ENCODE measurements at regions not wholly inside any gene's neighbourhood (a gene's known extent, or its start where the extent isn't known, plus 50 kb on each side); places are given as distances from the start of the nearest gene placed in this dataset.

DNA sequence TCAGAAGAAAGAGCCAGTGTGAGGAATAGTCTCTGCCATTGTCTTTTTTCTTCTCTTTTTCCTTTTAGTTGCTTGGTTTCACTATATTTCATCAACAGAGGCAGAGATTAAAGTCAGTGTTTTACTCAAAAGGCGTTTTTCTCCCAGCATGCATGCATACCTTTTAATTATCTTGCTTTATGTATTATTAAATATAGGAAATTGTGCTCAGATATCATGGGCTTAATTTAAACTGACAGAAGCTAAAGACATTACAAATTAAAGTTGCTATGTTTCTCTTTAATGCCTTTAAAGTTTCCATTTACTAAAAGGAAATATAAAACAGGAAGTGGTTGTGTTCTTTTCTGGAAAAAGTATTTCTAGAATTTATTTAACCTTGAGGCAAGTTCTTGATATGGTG, 223.3 kb upstream of the ATP5MC3 start:
- BruUV-seq (replicated peaks): no TSS peak
- TF ChIP-seq, protein P1, sequence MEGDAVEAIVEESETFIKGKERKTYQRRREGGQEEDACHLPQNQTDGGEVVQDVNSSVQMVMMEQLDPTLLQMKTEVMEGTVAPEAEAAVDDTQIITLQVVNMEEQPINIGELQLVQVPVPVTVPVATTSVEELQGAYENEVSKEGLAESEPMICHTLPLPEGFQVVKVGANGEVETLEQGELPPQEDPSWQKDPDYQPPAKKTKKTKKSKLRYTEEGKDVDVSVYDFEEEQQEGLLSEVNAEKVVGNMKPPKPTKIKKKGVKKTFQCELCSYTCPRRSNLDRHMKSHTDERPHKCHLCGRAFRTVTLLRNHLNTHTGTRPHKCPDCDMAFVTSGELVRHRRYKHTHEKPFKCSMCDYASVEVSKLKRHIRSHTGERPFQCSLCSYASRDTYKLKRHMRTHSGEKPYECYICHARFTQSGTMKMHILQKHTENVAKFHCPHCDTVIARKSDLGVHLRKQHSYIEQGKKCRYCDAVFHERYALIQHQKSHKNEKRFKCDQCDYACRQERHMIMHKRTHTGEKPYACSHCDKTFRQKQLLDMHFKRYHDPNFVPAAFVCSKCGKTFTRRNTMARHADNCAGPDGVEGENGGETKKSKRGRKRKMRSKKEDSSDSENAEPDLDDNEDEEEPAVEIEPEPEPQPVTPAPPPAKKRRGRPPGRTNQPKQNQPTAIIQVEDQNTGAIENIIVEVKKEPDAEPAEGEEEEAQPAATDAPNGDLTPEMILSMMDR (conservative IDR thresholded peaks at IDR 0.05; ENCODE audit: low read depth, low read length): no peak
- TF ChIP-seq EZH2 (IDR thresholded peaks at IDR 0.05; ENCODE audit: borderline replicate concordance, low read depth, low read length, poor library complexity, severe bottlenecking): no peak
- POLR2A ChIA-PET (ENCODE audit: low non-redundant PET): no interaction called here
- Histone ChIP-seq H3K4me3 (ENCODE audit: low read depth, low read length, poor library complexity, severe bottlenecking) (no peak overlapping the region), H3K9me3 (ENCODE audit: low read depth, low read length, poor library complexity, severe bottlenecking) (no peaks in the 10 kb centered on the region), H3K27ac (ENCODE audit: low read depth, low read length, poor library complexity, severe bottlenecking) (peak overlapping the region; percentile 96), H3K4me1 (ENCODE audit: insufficient read depth, low read length, poor library complexity, severe bottlenecking) (peaks cover 39% of the 10 kb centered on the region), H3K27me3 (replicated peaks; ENCODE audit: insufficient read depth, low read depth, low read length, poor library complexity) (no peaks in the 10 kb centered on the region), H3K36me3 (ENCODE audit: insufficient read depth, low read length, poor library complexity, severe bottlenecking) (no peaks in the 10 kb centered on the region)
- peak; percentile 59 for DNase-seq (ENCODE audit: low spot score)
- CTCF ChIA-PET: no interaction called here
- intact Hi-C loops (cut with micrococcal nuclease; ENCODE audit: unreplicated experiment): no loop called here

DNA sequence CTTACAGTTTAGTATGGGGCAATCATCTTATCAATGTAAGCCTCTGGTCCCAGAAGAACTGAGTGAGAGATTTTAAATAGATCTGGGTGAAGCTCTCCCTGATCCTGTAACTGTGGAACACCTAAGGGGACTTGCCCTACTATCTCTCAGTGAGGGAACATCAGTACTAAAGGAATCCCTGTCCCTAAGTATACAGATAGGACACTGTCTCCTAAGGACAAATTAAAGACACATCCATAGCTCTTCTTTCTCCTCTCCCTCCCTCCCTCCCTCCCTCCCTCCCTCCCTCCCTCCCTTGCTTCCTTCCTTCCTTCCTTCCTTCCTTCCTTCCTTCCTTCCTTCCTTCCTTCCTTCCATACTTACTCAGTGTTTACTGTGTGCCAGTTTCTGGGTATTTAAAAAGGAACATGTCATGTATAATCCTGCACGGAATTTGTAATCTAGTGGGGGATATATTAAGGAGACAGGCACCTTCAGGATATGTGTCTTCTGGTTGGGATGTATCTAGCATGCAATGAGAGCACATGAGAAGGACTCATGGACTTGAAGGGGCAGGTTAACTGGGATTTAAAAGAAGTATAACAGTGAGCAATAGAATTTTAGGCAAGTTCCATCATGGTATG, 222.2 kb upstream of the ATP5MC3 start:
- intact Hi-C loops (cut with micrococcal nuclease; ENCODE audit: unreplicated experiment): loop anchor here (1.0 to 2.0 kb wide), 3 partner anchors 27 to 1253 kb away; no protein-coding TSS in a partner anchor
- Histone ChIP-seq H3K4me1 (ENCODE audit: insufficient read depth, low read length, poor library complexity, severe bottlenecking) (peaks cover 41% of the 10 kb centered on the region), H3K27ac (ENCODE audit: low read depth, low read length, poor library complexity, severe bottlenecking) (peak overlapping the region; percentile 96), H3K9me3 (ENCODE audit: low read depth, low read length, poor library complexity, severe bottlenecking) (no peaks in the 10 kb centered on the region), H3K36me3 (ENCODE audit: insufficient read depth, low read length, poor library complexity, severe bottlenecking) (no peaks in the 10 kb centered on the region), H3K4me3 (ENCODE audit: low read depth, low read length, poor library complexity, severe bottlenecking) (no peak overlapping the region), H3K27me3 (replicated peaks; ENCODE audit: insufficient read depth, low read depth, low read length, poor library complexity) (no peaks in the 10 kb centered on the region)
- no TSS peak for BruUV-seq (replicated peaks)
- CTCF ChIA-PET: interaction anchor here (0.6 to 1.1 kb wide), 5 partner anchors 28 to 37 kb away, joined by 3 to 6 read pairs (median 3); no protein-coding TSS in a partner anchor
- TF ChIP-seq, protein P1 (conservative IDR thresholded peaks at IDR 0.05; ENCODE audit: low read depth, low read length): no peak
- TF ChIP-seq EZH2 (IDR thresholded peaks at IDR 0.05; ENCODE audit: borderline replicate concordance, low read depth, low read length, poor library complexity, severe bottlenecking): no peak
- DNase-seq (ENCODE audit: low spot score): peak; percentile 95
- POLR2A ChIA-PET (ENCODE audit: low non-redundant PET): interaction anchor here (0.5 to 1.1 kb wide), 4 partner anchors 31 to 1252 kb away, joined by 3 to 13 read pairs (median 8); no protein-coding TSS in a partner anchor

- H3K9me3 ChIP-seq (ENCODE audit: low read depth, low read length, poor library complexity, severe bottlenecking): no peaks in the 10 kb centered on the region
- no peaks in the 10 kb centered on the region for H3K36me3 ChIP-seq (ENCODE audit: insufficient read depth, low read length, poor library complexity, severe bottlenecking)
- no peak for TF ChIP-seq EZH2 (IDR thresholded peaks at IDR 0.05; ENCODE audit: borderline replicate concordance, low read depth, low read length, poor library complexity, severe bottlenecking)
- TF ChIP-seq, protein P1 (conservative IDR thresholded peaks at IDR 0.05; ENCODE audit: low read depth, low read length): no peak
- BruUV-seq (replicated peaks): no TSS peak
- intact Hi-C loops (cut with micrococcal nuclease; ENCODE audit: unreplicated experiment): loop anchor here (2.0 kb wide), 2 partner anchors 28 to 30 kb away; no protein-coding TSS in a partner anchor
- CTCF ChIA-PET: interaction anchor here (1.1 kb wide), 1 partner anchor 35 kb away, joined by 3 read pairs; no protein-coding TSS in a partner anchor
- no peak overlapping the region for H3K4me3 ChIP-seq (ENCODE audit: low read depth, low read length, poor library complexity, severe bottlenecking)
- DNase-seq (ENCODE audit: low spot score): peak; percentile 81
- no peaks in the 10 kb centered on the region for H3K27me3 ChIP-seq (replicated peaks; ENCODE audit: insufficient read depth, low read depth, low read length, poor library complexity)
- POLR2A ChIA-PET (ENCODE audit: low non-redundant PET): no interaction called here
- peak overlapping the region; percentile 96 for H3K27ac ChIP-seq (ENCODE audit: low read depth, low read length, poor library complexity, severe bottlenecking)
- peaks cover 41% of the 10 kb centered on the region for H3K4me1 ChIP-seq (ENCODE audit: insufficient read depth, low read length, poor library complexity, severe bottlenecking)
Measured at GRCh38 chr2:175402571-175402970, 221.1 kb upstream of the ATP5MC3 start.

All from A673 (cell line).